NOMO-1 (cell line): ENCODE measurements at regions not wholly inside any gene's neighbourhood (a gene's known extent, or its start where the extent isn't known, plus 50 kb on each side); places are given as distances from the start of the nearest gene placed in this dataset.
A peak's percentile ranks its signal among the peaks of the same experiment; 100 is the strongest.

Source experiments
- DNase-seq, 2 experiments: peaks; one replicate each; lab custom pipeline; 2025; ENCODE audit not compliant: unreplicated experiment in 2 of 2; lab: John Stamatoyannopoulos, UW

DNA sequence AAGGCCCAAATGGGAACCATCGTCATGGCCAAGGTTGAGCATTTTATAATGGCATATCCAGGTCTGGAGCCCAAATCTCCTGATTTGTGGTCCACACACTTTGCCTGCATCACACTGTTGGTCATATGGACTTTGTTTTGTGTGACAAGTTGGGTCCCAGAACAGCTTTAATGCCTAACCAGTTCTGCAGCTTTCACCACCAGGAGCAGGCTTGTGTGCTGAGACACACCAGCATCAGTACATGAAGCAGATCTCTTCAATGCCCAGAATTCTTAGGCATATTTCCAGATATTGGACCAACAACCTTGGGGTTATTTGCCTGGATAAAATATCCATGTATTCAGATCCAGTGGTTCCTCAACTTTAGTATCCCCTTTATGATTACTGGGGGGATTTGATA is 371.3 kb downstream of the FBXW7 start:
- no peak for DNase-seq

GRCh38 chr4:152162331-152162697 is 373.6 kb downstream of the FBXW7 start:
- no peak for DNase-seq

GRCh38 chr4:152161676-152162330 is 374.1 kb downstream of the FBXW7 start:
- peak in 1 of 2 experiments; percentile 24 for DNase-seq

DNA sequence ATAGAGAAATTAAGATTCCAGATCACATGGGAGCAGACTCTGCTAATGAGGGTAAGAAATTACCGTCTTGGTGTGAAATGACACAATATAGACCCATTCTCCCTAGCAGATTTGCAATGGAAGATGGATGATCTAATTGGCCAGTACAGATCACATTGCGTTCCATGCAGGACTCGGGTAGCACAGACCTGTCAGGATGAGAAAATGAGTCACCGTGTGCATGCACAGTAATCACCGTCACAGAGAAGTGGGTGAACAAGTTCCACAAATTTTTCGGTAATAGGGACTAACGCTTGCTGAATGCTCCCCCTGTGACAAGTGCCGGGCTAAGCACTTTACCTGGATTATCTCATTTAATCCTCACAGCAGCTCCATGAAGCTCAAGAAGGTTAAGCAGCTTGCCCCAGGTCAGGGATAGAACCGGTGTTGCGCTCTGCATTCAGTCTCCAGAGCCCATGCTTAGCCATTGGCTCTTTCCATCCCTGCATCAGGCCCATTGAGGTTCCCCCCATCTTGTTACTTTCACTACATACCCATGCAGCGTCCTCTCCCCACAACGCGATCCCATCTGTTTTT is 375.6 kb downstream of the FBXW7 start:
- DNase-seq, result no peak

DNA sequence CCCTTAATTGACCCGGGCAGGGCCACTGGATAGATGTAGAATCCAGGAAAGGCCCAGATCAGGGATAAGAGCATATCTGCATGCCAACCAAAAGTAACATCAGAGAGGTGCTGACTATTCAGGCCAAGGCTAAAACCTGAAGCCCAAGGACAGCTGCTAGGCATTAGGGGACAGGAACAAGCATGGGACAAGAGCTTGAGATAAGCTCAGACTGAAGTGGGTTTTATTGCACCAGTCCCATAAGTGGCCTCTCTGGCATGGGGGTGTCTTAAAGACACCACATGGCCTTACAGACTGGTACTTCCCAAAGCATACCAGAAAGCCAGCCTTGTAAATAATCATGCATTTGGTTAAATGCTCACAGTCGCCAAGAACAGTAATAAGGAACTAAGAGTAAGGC is 376.1 kb downstream of the FBXW7 start:
- DNase-seq, result no peak

DNA sequence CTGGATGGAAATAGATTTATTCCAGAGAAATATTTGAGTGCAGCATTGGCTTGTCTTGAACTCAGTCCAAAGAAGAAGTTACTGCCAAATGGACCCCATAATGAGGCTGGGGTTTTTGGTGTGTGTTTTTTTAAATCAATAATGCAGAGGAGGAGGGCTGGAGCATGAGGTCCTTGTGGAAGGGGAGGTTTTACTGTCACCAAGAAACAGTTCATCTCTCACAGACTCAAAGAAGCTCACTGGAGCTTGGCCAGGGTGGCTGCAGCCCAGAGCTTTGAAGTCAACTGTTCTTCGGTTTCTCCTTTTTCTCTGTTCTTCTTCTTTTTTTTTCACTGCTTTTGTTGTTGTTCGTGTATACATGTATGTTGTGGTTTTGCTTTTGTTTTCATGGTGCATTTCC is 377.7 kb downstream of the FBXW7 start:
- no peak for DNase-seq

GRCh38 chr4:152157629-152158028 is 378.3 kb downstream of the FBXW7 start:
- DNase-seq, result no peak

DNA sequence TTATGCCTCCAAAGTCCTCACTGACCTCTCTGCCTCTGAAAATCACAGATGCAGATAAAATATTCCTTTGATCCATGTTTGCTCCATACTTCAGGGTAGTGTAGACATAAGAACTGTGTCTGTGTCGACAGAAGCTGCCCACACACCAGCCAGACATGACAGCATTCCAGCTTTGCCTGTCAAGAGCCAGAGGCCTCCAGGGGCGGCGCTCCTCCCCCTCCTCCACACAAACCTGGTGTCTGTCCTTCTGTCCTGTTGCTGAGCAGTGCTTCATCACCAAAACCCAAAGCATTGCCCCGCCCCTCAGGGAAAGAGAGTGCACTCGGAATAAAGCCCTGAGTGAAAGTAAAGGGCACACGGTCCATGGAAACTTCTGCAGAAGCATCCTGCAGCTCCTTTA is 379.4 kb downstream of the FBXW7 start:
- no peak for DNase-seq

DNA sequence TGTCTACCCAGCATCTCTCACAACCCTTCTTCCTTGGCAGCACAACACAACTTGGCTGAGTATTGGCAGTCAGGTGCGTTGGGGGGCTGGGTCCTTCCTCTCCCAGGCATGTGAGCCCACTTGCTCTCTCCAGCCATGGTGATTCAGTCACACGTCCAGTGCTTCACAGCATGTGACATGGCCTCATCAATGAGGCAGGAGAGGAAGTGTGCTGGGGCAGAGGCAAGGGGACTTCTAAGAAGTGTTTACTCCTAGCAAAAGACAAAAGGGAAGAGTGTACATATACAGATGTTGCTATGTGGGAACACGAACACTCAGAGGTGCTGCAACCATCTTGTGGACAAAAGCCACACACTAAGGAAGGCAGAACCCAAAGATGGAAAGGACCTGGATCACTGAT is 380.8 kb downstream of the FBXW7 start:
- DNase-seq, result no peak

DNA sequence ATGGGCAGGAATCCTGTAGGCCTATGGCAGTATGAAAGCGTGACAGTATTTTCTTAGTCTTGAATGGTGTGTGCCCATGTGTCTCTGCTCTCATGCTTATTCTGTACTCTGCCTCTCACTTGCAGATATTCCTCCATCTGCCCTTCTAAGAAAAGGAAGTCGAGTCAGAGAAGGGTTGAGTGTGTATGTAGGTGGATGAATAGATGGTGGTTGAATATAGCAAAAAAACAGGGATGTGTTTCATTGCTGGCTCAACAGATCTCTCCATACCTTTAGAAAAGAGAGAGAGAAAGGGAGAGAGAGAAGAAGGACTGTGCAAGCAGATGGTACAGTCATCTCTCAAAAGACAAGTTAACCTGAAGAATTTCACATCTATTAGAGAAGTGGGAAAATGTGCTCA is 381.5 kb downstream of the FBXW7 start:
- DNase-seq, result no peak

- DNase-seq, result no peak
Measured at GRCh38 chr4:152153476-152154270, 382.2 kb downstream of the FBXW7 start.

- no peak for DNase-seq
Measured at GRCh38 chr4:152150214-152150613, 385.7 kb downstream of the FBXW7 start.

DNA sequence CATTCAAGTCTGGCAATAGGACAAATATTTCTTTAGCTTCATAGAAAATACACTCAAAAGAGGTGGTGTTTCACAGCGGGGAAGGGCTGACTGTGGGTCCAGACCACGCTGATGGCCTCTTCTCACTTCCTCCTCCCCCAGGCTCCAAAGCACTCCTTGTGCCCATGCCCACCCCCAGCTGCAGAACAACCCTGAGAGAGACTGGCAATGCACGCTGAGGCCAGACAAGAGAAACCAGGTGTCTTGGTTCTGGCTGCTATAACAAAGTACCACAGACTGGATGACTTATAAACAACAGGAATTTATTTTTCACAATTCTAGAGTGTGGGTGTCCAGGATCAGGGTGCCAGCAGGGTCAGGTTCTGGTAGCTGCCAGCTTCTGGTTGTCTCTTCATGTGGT is 386.1 kb downstream of the FBXW7 start:
- no peak for DNase-seq

GRCh38 chr4:152148057-152148456 is 387.2 kb upstream of the GATB start:
- DNase-seq, result no peak

- DNase-seq, result no peak
Measured at GRCh38 chr4:152146244-152146643, 385.4 kb upstream of the GATB start.

DNA sequence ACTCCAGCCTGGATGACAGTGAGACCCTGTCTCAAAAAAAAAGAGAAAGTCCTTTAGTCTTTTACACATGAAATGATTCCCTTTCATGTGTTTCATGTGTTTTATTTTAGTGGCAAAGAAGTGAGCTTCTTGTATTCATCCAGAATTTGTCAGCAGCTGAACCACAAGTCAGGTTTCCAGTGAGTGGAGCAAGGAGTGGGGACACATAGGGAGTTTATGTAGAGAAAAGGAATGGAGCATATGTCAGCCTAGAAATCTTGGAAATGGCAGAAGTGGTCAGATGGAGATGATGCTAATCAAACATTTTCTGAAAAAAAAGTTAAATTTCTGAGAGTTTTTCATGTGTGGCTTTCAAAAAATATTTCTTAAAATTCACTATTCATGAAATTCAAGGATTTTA is 383.0 kb upstream of the GATB start:
- no peak for DNase-seq

DNA sequence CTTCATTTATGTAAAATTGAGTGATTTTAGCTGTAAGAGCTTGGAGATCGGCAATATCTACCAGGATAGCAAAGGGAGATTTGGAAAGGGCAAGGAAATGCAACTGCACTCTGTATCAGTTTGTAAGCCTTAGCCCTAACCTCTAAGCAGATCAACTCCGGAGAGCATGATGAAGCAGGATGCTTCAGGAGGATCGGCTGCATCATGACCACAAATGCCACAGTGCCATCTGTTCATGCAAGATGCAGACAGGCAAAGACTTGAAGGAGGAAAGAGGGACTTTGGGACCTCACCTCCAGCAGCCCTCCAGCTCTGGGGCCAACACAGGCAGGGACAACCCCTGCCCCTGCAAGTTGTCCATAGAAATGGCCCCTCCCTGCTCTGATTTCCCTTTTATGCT is 377.6 kb upstream of the GATB start:
- no peak for DNase-seq

DNA sequence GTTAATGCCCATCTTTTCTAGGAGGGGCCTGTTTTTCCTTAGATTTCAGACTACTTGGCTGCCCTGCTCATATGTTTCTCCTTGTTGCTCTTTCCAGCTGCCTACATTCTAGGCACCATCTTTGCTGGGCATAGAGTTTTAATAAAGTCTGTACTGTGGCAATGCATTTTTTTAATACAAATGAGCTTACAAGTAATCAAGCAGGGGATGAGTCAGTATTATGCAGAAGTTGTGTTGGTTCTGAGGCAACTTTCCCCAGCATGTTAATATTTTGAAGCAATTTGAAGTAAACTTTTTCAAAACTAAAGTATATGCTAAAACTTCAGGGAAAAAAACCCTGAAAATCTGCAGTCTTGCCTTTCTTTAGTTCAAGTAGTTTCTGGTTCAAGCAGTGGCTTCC is 372.0 kb upstream of the GATB start:
- no peak for DNase-seq

DNA sequence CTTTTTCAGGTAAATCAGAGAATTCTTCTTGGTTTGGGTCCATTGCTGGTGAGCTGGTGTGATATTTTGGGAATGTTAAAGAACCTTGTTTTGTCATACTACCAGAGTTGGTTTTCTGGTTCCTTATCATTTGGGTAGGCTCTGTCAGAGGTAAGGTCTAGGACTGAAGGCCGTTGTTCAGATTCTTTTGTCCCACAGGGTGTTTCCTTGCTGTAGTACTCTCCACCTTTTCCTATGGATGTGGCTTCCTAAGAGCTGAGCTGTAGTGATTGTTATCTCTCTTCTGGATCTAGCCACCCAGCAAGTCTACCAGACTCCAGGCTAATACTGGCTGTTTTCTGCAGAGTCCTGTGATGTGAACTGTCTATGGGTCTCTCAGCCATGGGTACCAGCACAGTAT is 367.5 kb upstream of the GATB start:
- no peak for DNase-seq

DNA sequence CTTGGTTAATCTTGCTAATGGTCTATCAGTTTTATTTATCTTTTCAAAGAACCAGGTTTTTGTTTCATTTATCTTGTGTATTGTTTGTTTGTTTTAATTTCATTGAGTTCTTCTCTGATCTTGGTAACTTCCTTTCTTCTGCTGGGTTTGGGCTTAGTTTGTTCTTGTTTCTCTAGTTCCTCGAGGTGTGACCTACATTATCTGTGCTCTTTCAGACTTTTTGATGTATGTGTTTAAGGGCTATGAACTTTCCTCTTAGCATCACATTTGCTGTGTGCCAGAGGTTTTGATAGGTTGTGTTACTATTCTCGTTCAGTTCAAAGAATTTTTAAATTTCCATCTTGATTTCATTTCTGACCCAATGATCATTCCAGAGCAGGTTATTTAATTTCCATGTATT is 365.4 kb upstream of the GATB start:
- DNase-seq, result no peak

DNA sequence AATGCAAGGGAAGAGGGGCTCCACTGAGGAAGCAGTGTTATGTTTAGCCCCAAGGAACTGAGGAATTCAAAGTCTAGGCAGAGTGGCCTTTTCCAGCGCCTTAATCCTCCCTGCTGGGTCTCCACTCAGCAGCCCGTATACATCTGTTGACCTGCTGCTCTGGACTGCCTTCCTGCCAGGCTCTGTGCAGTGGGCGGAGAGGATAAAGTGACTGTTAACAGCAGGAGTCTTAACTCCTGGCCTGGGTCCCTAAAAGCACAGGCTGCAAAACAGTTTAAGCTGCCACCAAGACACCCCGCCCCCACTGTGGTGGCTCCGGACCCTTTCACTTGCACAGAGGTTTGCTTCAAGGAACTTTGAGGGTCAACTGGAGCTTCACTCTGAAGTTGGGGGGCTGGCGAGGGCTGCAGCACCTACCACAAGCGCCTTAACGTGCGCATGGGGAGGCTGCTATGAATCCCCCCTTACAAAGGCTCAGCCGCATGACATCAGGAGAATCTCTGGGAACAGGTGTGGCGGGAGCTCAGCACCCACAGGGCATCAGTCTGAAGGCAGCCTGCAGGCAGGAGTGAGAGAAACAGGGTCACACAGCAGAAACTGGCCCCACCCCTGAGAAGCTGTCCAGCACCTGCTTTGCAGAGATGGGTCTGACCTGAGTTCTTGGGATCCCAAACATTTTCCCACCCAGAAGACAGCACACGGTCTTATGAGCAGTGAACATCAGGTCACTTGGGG is 358.2 kb upstream of the GATB start:
- no peak for DNase-seq
